C4-2B (cell line): ENCODE measurements at regions not wholly inside any gene's neighbourhood (a gene's known extent, or its start where the extent isn't known, plus 50 kb on each side); places are given as distances from the start of the nearest gene placed in this dataset.

ENCODE experiments used
- CTCF ChIP-seq: fragments of 450-650 bp; conservative IDR thresholded peaks from 2 replicates; pipeline ENCODE4 v1.5.1; 2017; ENCODE audit warnings: mild to moderate bottlenecking
- ZFX ChIP-seq: fragments of 450-650 bp; IDR thresholded peaks from 2 replicates; pipeline ENCODE4 v1.6.1; 2017

- TF ChIP-seq CTCF (no peak), ZFX (no peak)
Measured at GRCh38 chr10:59019603-59020002, 156.8 kb upstream of the PHYHIPL start.
